ENCODE measurements at regions not wholly inside any gene's neighbourhood (a gene's known extent, or its start where the extent isn't known, plus 50 kb on each side); places are given as distances from the start of the nearest gene placed in this dataset.

GRCh38 chr6:24009319-24009718, 116.7 kb upstream of the NRSN1 start:
- ChIA-PET CTCF (no interaction called here), POLR2A (no interaction called here)

- ChIA-PET POLR2A (no interaction called here), CTCF (no interaction called here)
Measured at GRCh38 chr6:24010133-24010532, 115.9 kb upstream of the NRSN1 start.

GRCh38 chr6:24016286-24016685, 109.7 kb upstream of the NRSN1 start:
- ChIA-PET CTCF (no interaction called here), POLR2A (no interaction called here)

- CTCF ChIA-PET: no interaction called here
Measured at GRCh38 chr6:24016857-24017256, 109.2 kb upstream of the NRSN1 start.

DNA sequence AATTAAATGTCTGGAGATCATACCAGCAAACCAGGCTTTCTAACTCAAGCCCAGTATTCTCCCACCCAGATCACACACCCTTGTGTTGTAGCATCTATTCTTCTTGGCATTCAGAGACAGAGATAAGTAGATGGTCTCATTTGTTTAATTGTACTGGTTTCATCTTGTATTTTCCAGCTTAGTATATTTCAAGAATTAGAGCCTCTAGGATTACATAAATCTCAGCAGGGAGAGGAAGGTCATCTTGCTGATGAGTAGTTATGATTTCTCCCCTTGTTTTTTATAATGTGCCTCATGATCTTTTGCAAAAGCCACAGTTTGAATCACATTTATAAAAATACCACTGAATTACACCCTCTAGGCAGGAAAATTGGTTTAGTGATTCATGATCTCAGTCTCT, 106.6 kb upstream of the NRSN1 start:
- CTCF ChIA-PET: no interaction called here
- POLR2A ChIA-PET: no interaction called here

More at GRCh38 chr6:24016857-24017256, 109.2 kb upstream of the NRSN1 start:
- POLR2A ChIA-PET: no interaction called here

GRCh38 chr6:24019830-24020229, 106.2 kb upstream of the NRSN1 start:
- CTCF ChIA-PET: no interaction called here
- POLR2A ChIA-PET: no interaction called here

- ChIA-PET CTCF (no interaction called here), POLR2A (no interaction called here)
Measured at GRCh38 chr6:24026050-24026449, 100.0 kb upstream of the NRSN1 start.

- POLR2A ChIA-PET: no interaction called here
- CTCF ChIA-PET: no interaction called here
Measured at GRCh38 chr6:24031496-24031895, 94.5 kb upstream of the NRSN1 start.

DNA sequence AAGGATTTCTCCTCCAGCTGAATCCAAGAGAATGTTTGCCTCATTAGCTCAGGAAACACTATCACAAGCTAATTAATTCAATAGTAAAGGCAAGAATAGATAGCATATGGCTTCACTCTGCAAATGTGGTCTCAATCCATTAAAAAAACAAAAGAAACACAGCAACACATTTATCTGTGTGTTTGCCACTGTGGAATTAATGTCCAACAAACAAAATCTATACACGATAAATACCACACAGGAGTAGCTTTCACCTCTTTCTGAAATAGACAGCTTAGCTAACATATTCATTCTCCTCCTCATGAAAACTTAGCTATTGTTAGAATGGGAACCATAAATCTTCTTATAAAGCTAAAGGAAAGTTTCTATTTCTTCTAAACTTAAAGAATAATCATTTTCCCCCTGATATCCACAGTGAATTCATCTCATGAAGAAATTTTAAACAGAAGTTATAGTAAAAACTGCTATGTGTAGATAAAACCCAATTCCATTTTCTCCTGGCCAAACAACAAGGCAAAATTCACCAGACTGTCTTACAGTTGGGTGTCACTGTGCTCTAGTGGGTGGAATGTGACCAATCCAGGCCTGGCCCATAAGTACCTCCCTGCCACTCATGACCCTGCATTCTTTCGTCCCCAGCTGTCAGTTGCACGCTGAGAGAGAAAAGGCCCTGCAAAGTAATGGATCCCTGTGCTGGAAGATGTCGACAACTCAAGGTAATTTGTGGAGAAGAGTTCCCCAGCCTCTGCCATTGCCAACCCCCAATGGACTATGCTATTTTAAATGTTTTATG, 92.9 kb upstream of the NRSN1 start:
- POLR2A ChIA-PET: no interaction called here
- CTCF ChIA-PET: no interaction called here

- CTCF ChIA-PET: no interaction called here
- POLR2A ChIA-PET: no interaction called here
Measured at GRCh38 chr6:24043848-24044247, 82.2 kb upstream of the NRSN1 start.

DNA sequence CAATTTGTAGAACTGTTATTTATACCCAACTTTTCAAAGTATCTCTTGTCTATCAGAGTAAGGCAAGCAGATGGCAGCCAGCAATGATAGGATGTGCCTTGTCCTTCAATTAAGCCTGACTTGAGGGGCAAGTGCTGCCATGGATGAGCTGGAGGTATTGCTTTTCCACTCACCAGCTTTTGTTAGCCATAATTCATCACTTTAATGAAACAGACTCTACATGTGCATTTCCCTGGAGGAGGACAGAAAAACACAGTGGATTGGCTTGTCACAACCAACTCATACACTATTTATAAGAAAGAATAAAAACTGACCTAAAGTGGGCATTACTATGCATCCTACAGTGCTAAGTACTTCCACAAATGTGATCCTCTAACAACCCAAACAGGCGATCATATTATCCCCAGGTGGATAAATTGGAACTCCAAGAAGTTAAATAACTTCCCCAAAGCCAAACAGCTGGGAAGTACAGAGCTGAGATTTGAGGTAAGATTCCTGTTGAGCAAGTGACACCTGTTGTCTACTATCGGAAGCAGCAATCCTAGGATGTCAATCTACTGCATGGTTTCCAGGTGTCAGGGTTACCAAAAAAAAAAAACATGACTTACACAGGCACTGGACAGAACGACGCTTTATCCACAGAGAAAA, 73.9 kb upstream of the NRSN1 start:
- CTCF ChIA-PET: no interaction called here
- POLR2A ChIA-PET: no interaction called here

GRCh38 chr6:24052590-24052961, 73.4 kb upstream of the NRSN1 start:
- POLR2A ChIA-PET: no interaction called here
- CTCF ChIA-PET: no interaction called here

GRCh38 chr6:24053057-24053456, 73.0 kb upstream of the NRSN1 start:
- CTCF ChIA-PET: no interaction called here

GRCh38 chr6:24054388-24054787, 71.6 kb upstream of the NRSN1 start:
- ChIA-PET CTCF (no interaction called here), POLR2A (no interaction called here)

More at GRCh38 chr6:24053057-24053456, 73.0 kb upstream of the NRSN1 start:
- POLR2A ChIA-PET: no interaction called here

DNA sequence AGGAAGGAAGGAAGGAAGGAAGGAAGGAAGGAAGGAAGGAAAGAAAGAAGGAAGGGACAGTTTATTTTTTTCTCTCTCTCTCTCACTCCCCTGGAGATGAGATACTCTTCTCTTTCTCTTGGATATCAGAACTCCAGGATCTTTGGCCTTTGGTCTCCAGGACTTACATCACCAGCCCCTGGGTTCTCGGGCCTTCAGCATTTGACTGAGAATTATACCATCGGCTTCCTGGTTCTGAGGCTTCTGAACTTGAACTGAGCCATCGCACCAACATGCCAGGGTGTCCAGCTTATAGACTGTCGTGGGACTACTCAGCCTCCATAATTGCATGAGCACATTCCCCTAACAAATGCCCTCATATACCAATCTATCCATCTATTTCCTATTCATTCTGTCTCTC, 69.4 kb upstream of the NRSN1 start:
- CTCF ChIA-PET: no interaction called here
- POLR2A ChIA-PET: no interaction called here

DNA sequence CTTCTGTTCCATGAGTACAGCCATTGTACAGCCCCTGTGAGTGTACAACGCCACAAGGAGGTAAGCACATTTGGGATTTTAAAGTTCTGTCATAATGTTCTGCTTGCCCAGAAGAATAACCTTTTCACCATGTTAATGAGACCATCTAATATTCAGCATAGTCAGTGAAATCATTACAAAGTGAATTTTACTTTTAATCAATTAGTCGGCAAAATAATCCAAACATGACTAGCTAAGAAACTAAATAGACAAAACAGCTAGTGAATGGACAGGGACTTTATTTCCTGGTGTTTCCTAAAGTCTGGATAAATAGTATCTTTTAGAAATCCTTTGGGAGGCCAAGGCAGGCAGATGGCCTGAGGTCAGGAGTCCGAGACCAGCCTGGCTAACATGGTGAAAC, 69.0 kb upstream of the NRSN1 start:
- CTCF ChIA-PET: no interaction called here
- POLR2A ChIA-PET: no interaction called here

DNA sequence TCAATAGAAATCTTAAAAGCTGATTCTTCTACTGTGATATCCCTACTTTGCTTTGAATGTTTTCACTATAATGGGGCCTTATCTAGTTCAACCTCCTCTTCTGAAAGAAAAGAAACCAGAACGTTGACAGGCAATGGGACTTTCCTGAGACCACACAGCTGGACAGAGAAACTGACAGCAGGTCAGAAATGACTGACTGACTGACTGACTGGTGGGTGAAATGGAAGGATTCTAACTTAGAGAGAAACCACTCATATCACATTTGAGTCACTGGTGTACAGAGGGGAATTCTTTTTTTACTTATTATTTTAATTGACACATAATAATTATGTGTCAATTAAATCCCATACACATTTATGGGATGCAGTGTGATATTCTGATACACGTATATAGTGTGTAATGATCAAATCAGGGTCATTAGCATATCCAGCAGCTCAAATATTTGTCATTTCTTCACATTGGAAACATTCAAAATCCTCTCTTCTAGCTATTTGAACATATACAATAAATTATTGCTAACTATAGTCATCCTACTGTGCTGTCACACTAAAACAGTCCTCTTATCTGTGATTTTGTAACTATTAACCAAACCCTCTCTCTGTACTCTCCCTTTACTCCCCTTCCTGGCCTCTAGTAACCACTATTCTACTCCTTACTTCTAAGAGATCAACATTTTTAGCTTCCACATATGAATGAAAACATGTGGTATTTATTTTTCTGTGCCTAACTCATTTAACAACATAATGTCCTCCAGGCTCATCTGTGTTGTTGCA, 64.8 kb upstream of the NRSN1 start:
- ChIA-PET CTCF (no interaction called here), POLR2A (no interaction called here)

GRCh38 chr6:24064106-24064505, 61.9 kb upstream of the NRSN1 start:
- ChIA-PET CTCF (interaction anchor here (1.3 kb wide), 1 partner anchor 146 kb away, joined by 3 read pairs; no protein-coding TSS in a partner anchor), POLR2A (no interaction called here)

DNA sequence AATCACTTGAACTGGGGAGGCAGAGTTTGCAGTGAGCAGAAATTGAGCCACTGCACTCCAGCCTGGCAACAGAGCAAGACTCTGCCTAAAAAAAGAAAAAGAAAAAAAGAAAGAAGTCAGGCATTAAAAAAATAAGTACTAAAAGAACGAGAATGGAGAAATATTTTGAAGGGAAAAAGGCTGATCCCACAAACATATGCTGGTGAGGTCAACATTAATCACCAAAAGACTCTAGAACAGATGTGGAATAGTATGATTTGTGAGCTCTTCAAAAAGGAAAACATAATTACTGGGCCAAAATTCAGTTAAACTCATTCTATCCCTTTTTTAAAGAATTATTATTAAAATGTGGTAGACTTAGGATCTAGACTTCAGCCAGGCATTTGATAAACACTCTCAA, 61.2 kb upstream of the NRSN1 start:
- POLR2A ChIA-PET: no interaction called here
- CTCF ChIA-PET: interaction anchor here (1.3 kb wide), 1 partner anchor 146 kb away, joined by 3 read pairs; no protein-coding TSS in a partner anchor

- POLR2A ChIA-PET: no interaction called here
- CTCF ChIA-PET: no interaction called here
Measured at GRCh38 chr6:24069526-24069925, 56.5 kb upstream of the NRSN1 start.

- ChIA-PET POLR2A (no interaction called here), CTCF (no interaction called here)
Measured at GRCh38 chr6:24072038-24072746, 53.8 kb upstream of the NRSN1 start.

All from activated CD8-positive, alpha-beta memory T cell treated with anti-CD3 and anti-CD28 coated beads for 36 hours (primary cell).